ENCODE measurements at regions not wholly inside any gene's neighbourhood (a gene's known extent, or its start where the extent isn't known, plus 50 kb on each side); places are given as distances from the start of the nearest gene placed in this dataset.

- TF ChIP-seq ZNF776 (tag by site-specific recombination; IDR thresholded peaks at IDR 0.05; ENCODE audit: borderline replicate concordance) = no peak
- TF ChIP-seq IKZF3 (tag by site-specific recombination; IDR thresholded peaks at IDR 0.05) = no peak
- no peak for TF ChIP-seq CTCF (tag by site-specific recombination; IDR thresholded peaks at IDR 0.05)
Observed at GRCh38 chr13:44652962-44653660, 77.0 kb upstream of the TSC22D1 start.
